HepG2 (cell line): ENCODE measurements at regions not wholly inside any gene's neighbourhood (a gene's known extent, or its start where the extent isn't known, plus 50 kb on each side); places are given as distances from the start of the nearest gene placed in this dataset.

ENCODE experiments used
- ATAC-seq: fragments of 200-7000 bp; cut with Tn5 transposase; 3 replicates; pipeline ENCODE4 v1.9.1; 2020; ENCODE audit warnings: mild to moderate bottlenecking, moderate library complexity
- BruUV-seq: library from RNA; stranded (reverse); fragments of 400-500 nt; replicated peaks from 2 replicates; lab custom pipeline; 2021; lab: Mats Ljungman, UMichigan
- CTCF ChIA-PET: fragments of 300-600 bp; formaldehyde crosslinking; extraction: SDS; loops from one replicate; lab custom pipeline; 2021; ENCODE audit warnings: low total read pairs, inconsistent platforms, low intra/inter-chr PET ratio; lab: Yijun Ruan, JAX
- POLR2A ChIA-PET: fragments of 350-600 bp; sonication (Branson Sonifier 250); formaldehyde crosslinking; loops from one replicate; lab custom pipeline; 2020; ENCODE audit warnings: antibody characterized with exemption, inconsistent platforms; lab: Yijun Ruan, JAX
- DNase-seq: peaks from one replicate; pipeline ENCODE4 v3.0.0-alpha.2; 2015; ENCODE audit warnings: low spot score
- FAIRE-seq: peaks from 3 replicates; lab custom pipeline; 2011; peaks lifted over from hg19 to GRCh38; lab: Jason Lieb, UNC
- H2AFZ ChIP-seq: one replicate; pipeline ENCODE4 v1.6.1; 2011; ENCODE audit warnings: low read length, inconsistent platforms
- H3K27ac ChIP-seq: fragments of 300-600 bp; 3 replicates; pipeline ENCODE4 v1.8.0; 2011; ENCODE audit warnings: mixed run types, mild to moderate bottlenecking, mixed read lengths, low read length, inconsistent platforms; ENCODE audit not compliant: insufficient read depth; ENCODE audit errors: extremely low read length
- H3K27me3 ChIP-seq, 2 experiments: fragments of 200-600 bp in 1 of 2; 2 replicates in 1 of 2; 3 replicates in 1 of 2; pipeline versions ENCODE4 v1.6.0 to v1.8.0; 2011; ENCODE audit warnings: low read length in 2 of 2, mild to moderate bottlenecking in 2 of 2, moderate library complexity in 2 of 2, inconsistent platforms in 1 of 2; ENCODE audit not compliant: insufficient read depth in 2 of 2, control insufficient read depth in 1 of 2
- H3K36me3 ChIP-seq, 2 experiments: fragments of 200-600 bp in 1 of 2; replicated peaks in 1 of 2; 2 replicates in 1 of 2; 3 replicates in 1 of 2; pipeline versions ENCODE4 v1.5.1 to v1.8.0; 2011; ENCODE audit warnings: low read length in 2 of 2, inconsistent platforms in 1 of 2; ENCODE audit not compliant: insufficient read depth in 2 of 2, control insufficient read depth in 1 of 2
- H3K4me1 ChIP-seq: 2 replicates; pipeline ENCODE4 v1.5.1; 2012; ENCODE audit warnings: low read length, inconsistent platforms; ENCODE audit not compliant: insufficient read depth
- H3K4me2 ChIP-seq: 2 replicates; pipeline ENCODE4 v1.6.0; 2011; ENCODE audit warnings: low read depth, low read length, inconsistent platforms
- H3K4me3 ChIP-seq, 3 experiments: fragments of 200-600 bp in 1 of 3; sonication (generic), shearing (Covaris generic) in 1 of 3; replicated peaks in 1 of 3; 2 replicates each; pipeline ENCODE4 v1.5.1; 2011 to 2016; ENCODE audit warnings: low read length in 3 of 3, inconsistent platforms in 2 of 3, low read depth in 2 of 3, mild to moderate bottlenecking in 2 of 3, control low read depth in 1 of 3, mixed read lengths in 1 of 3; ENCODE audit not compliant: insufficient read depth in 1 of 3
- H3K79me2 ChIP-seq: one replicate; pipeline ENCODE4 v1.6.1; 2011; ENCODE audit warnings: low read length, inconsistent platforms; ENCODE audit not compliant: insufficient read depth
- H3K9ac ChIP-seq: 2 replicates; pipeline ENCODE4 v1.6.0; 2011; ENCODE audit warnings: mild to moderate bottlenecking, low read depth, low read length, inconsistent platforms; ENCODE audit not compliant: insufficient read depth
- H3K9me3 ChIP-seq: 2 replicates; pipeline ENCODE4 v1.5.1; 2012; ENCODE audit warnings: mild to moderate bottlenecking, low read length
- H4K20me1 ChIP-seq: 2 replicates; pipeline ENCODE4 v1.6.0; 2011; ENCODE audit warnings: inconsistent platforms, mild to moderate bottlenecking, low read length, moderate library complexity; ENCODE audit not compliant: insufficient read depth
- BORCS8-MEF2B ChIP-seq: sonication (generic); formaldehyde crosslinking; IDR thresholded peaks from 2 replicates; pipeline ENCODE4 v1.8.0; 2022; ENCODE audit warnings: mild to moderate bottlenecking, missing genetic modification reagents
- CHD2 ChIP-seq: IDR thresholded peaks from 2 replicates; pipeline ENCODE4 v1.6.1; 2011; ENCODE audit warnings: low read depth, low read length, improper control_type of control experiment
- FLYWCH1 ChIP-seq: sonication (generic); formaldehyde crosslinking; IDR thresholded peaks from 2 replicates; pipeline ENCODE4 v1.8.1; 2023; ENCODE audit warnings: mild to moderate bottlenecking, missing genetic modification reagents
- GTF3A ChIP-seq: sonication (generic); formaldehyde crosslinking; conservative IDR thresholded peaks from 2 replicates; pipeline ENCODE4 v1.4.0; 2020; ENCODE audit warnings: mild to moderate bottlenecking, missing genetic modification reagents
- HMGA1 ChIP-seq: sonication (generic); formaldehyde crosslinking; conservative IDR thresholded peaks from 2 replicates; pipeline ENCODE4 v1.4.0; 2020; ENCODE audit warnings: missing genetic modification reagents
- PAF1 ChIP-seq: IDR thresholded peaks from 2 replicates; pipeline ENCODE4 v1.6.1; 2016; ENCODE audit warnings: missing genetic modification reagents, missing compliant biosample characterization
- POLR2A ChIP-seq, 2 experiments: IDR thresholded peaks; 2 replicates each; pipeline ENCODE4 v1.6.1; 2011; ENCODE audit warnings: low read depth in 2 of 2, low read length in 2 of 2, mild to moderate bottlenecking in 1 of 2, moderate library complexity in 1 of 2; ENCODE audit not compliant: insufficient read depth in 1 of 2
- ZFP1 ChIP-seq: IDR thresholded peaks from 2 replicates; pipeline ENCODE4 v1.6.1; 2016
- ZFP90 ChIP-seq: sonication (generic); formaldehyde crosslinking; IDR thresholded peaks from 2 replicates; pipeline ENCODE4 v1.8.0; 2022; ENCODE audit warnings: missing genetic modification reagents, mild to moderate bottlenecking, inconsistent platforms, borderline replicate concordance
- ZHX2 ChIP-seq, 2 experiments: sonication (generic) in 1 of 2; formaldehyde crosslinking in 1 of 2; IDR thresholded peaks; 2 replicates each; pipeline versions ENCODE4 v1.6.1 to v1.9.0; 2014 to 2022; ENCODE audit warnings: antibody characterized with exemption in 1 of 2, borderline replicate concordance in 1 of 2, inconsistent platforms in 1 of 2, low read depth in 1 of 2, missing genetic modification reagents in 1 of 2
- ZNF121 ChIP-seq: sonication (generic); formaldehyde crosslinking; IDR thresholded peaks from 2 replicates; pipeline ENCODE4 v1.5.0; 2020; ENCODE audit warnings: mild to moderate bottlenecking, missing genetic modification reagents
- ZNF614 ChIP-seq: IDR thresholded peaks from 2 replicates; pipeline ENCODE4 v1.6.1; 2018; ENCODE audit warnings: missing biosample characterization, missing genetic modification reagents, inconsistent platforms, borderline replicate concordance
- ZNF781 ChIP-seq: sonication (generic); formaldehyde crosslinking; IDR thresholded peaks from 2 replicates; pipeline ENCODE4 v1.5.1; 2020; ENCODE audit warnings: borderline replicate concordance, mild to moderate bottlenecking, missing genetic modification reagents; ENCODE audit errors: not compliant biosample characterization
- WGBS: methylation state at CpG from one replicate; pipeline ENCODE4 v1.1.6; 2017; ENCODE audit warnings: low lambda C conversion rate; 5-methylcytosine and 5-hydroxymethylcytosine counted together
- in situ Hi-C: cut with HindIII; loops from 2 replicates; pipeline ENCODE4 v1.10.0; 2017; ENCODE audit warnings: low pct_unique_long_range_greater_than_20kb; ENCODE audit not compliant: extremely low pct_ligation_motif_present
- intact Hi-C: fragments of 100-400 bp; cut with micrococcal nuclease; formaldehyde crosslinking; loops from one replicate; pipeline ENCODE4 v1.10.0; 2022; ENCODE audit not compliant: unreplicated experiment
- TF ChIP-seq, protein P1 (sequence below), 2 experiments: sonication (generic) in 1 of 2; formaldehyde crosslinking in 1 of 2; IDR thresholded peaks; 2 replicates each; pipeline versions ENCODE4 v1.4.0 to v1.6.1; 2016 to 2020; ENCODE audit warnings: borderline replicate concordance in 1 of 2, low read depth in 1 of 2, mild to moderate bottlenecking in 1 of 2, missing genetic modification reagents in 1 of 2

GRCh38 chr16:54373534-54374520 is 87.2 kb upstream of the IRX3 start:
- Histone ChIP-seq H3K4me2 (no peak overlapping the region), H3K9me3 (no peaks in the 10 kb centered on the region), H2AFZ (no peak overlapping the region), H3K27me3 (peaks cover 0 to 42% of the 10 kb centered on the region in 2 experiments), H4K20me1 (no peaks in the 10 kb centered on the region), H3K27ac (no peak overlapping the region), H3K9ac (no peak overlapping the region), H3K4me1 (no peaks in the 10 kb centered on the region), H3K4me3 (no peak overlapping the region), H3K79me2 (no peaks in the 10 kb centered on the region), H3K36me3 (no peaks in the 10 kb centered on the region)
- WGBS, result 44% methylated on average over 27 of the region's 27 CpGs
- FAIRE-seq (no peak), ATAC-seq (no peak), DNase-seq (no peak)
- intact Hi-C loops, result no loop called here
- no TSS peak for BruUV-seq
- CTCF ChIA-PET, result no interaction called here
- POLR2A ChIA-PET, result no interaction called here
- in situ Hi-C loops, result no loop called here
- TF ChIP-seq FLYWCH1, result no peak
- no peak for TF ChIP-seq HMGA1 (CRISPR knock-in tag)
- no peak for TF ChIP-seq ZFP90 (CRISPR knock-in tag)
- TF ChIP-seq ZNF121 (CRISPR knock-in tag), result no peak
- TF ChIP-seq ZNF781 (CRISPR knock-in tag), result no peak
- TF ChIP-seq CHD2, result no peak
- no peak for TF ChIP-seq ZFP1
- TF ChIP-seq ZHX2 (IDR thresholded peaks at IDR 0.05; ENCODE audit: low read depth), result no peak
- TF ChIP-seq ZHX2 (CRISPR knock-in tag; IDR thresholded peaks at IDR 0.05; ENCODE audit: borderline replicate concordance), result no peak
- TF ChIP-seq ZNF614 (CRISPR knock-in tag), result no peak
- TF ChIP-seq POLR2A (IDR thresholded peaks at IDR 0.05; ENCODE audit: insufficient read depth in 1 of 2, low read depth in 2 of 2, low read length in 2 of 2), result no peak
- TF ChIP-seq PAF1 (CRISPR knock-in tag), result no peak
- TF ChIP-seq, protein P1, sequence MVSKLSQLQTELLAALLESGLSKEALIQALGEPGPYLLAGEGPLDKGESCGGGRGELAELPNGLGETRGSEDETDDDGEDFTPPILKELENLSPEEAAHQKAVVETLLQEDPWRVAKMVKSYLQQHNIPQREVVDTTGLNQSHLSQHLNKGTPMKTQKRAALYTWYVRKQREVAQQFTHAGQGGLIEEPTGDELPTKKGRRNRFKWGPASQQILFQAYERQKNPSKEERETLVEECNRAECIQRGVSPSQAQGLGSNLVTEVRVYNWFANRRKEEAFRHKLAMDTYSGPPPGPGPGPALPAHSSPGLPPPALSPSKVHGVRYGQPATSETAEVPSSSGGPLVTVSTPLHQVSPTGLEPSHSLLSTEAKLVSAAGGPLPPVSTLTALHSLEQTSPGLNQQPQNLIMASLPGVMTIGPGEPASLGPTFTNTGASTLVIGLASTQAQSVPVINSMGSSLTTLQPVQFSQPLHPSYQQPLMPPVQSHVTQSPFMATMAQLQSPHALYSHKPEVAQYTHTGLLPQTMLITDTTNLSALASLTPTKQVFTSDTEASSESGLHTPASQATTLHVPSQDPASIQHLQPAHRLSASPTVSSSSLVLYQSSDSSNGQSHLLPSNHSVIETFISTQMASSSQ (IDR thresholded peaks at IDR 0.05; ENCODE audit: low read depth), result no peak
- TF ChIP-seq, protein P1 (CRISPR knock-in tag; IDR thresholded peaks at IDR 0.05; ENCODE audit: borderline replicate concordance), result no peak
- no peak for TF ChIP-seq GTF3A (CRISPR knock-in tag)
- TF ChIP-seq BORCS8-MEF2B, result no peak
